Right cardiac atrium (tissue), 5 donors: ENCODE measurements at regions not wholly inside any gene's neighbourhood (a gene's known extent, or its start where the extent isn't known, plus 50 kb on each side); places are given as distances from the start of the nearest gene placed in this dataset.
A peak's percentile ranks its signal among the peaks of the same experiment; 100 is the strongest.

ENCODE experiments used
- ATAC-seq, 2 donors: fragments of 200-7000 bp; cut with Tn5 transposase; one replicate each; pipeline versions ENCODE4 v1.8.0 to v1.9.1; 2020; ENCODE audit warnings: moderate library complexity in 2 of 2, mild to moderate bottlenecking in 1 of 2
- DNase-seq, 3 donors: peaks; one replicate each; pipeline ENCODE4 v3.0.0-alpha.2; 2020
- H3K27ac ChIP-seq: one replicate; pipeline ENCODE4 v1.5.1; 2013; ENCODE audit warnings: mild to moderate bottlenecking, low read length, control low read depth, moderate library complexity
- H3K27me3 ChIP-seq: one replicate; pipeline ENCODE4 v1.6.1; 2013; ENCODE audit not compliant: control insufficient read depth, insufficient read depth
- H3K4me1 ChIP-seq: one replicate; pipeline ENCODE4 v1.6.1; 2013; ENCODE audit warnings: low read length; ENCODE audit not compliant: control insufficient read depth, insufficient read depth
- H3K4me3 ChIP-seq: one replicate; pipeline ENCODE4 v1.5.1; 2013; ENCODE audit warnings: low read length, control low read depth
- H3K9me3 ChIP-seq: one replicate; pipeline ENCODE4 v1.6.1; 2013; ENCODE audit warnings: low read length; ENCODE audit not compliant: control insufficient read depth
- WGBS: extraction: QIAGEN DNeasy Blood & Tissue Kit; methylation state at CpG from one replicate; pipeline ENCODE4 v1.1.7; 2013; 5-methylcytosine and 5-hydroxymethylcytosine counted together
- intact Hi-C, 4 donors: fragments of 100-400 bp; cut with DNase I; formaldehyde crosslinking; loops; one replicate each; pipeline versions ENCODE4 v1.11.0 to v1.14.0; 2022 to 2023
- donor health status: healthy with polysubstance abuse.
- donor health status: DM: no; HTN: yes; CAD: no.
- donor health status: DM: no; HTN: no; CAD: no.
- donor health status: DM: no; HTN: yes; CAD: no; lungs with severe emphysema.
- donor health status: DM: yes; HTN: yes; CAD: no.

- DNase-seq, result no peak
- no peaks in the 10 kb centered on the region for H3K4me1 ChIP-seq
- WGBS, result 29% methylated on average over 3 of the region's 3 CpGs
- H3K4me3 ChIP-seq, result no peak overlapping the region
- intact Hi-C loops, result no loop called here
- no peak overlapping the region for H3K27ac ChIP-seq
- H3K27me3 ChIP-seq, result no peaks in the 10 kb centered on the region
- ATAC-seq, result no peak
- no peaks in the 10 kb centered on the region for H3K9me3 ChIP-seq
These were observed 948.4 kb downstream of the UQCRFS1 start for GRCh38 chr19:28264556-28264955.

- Histone ChIP-seq H3K27me3 (no peaks in the 10 kb centered on the region), H3K4me1 (no peaks in the 10 kb centered on the region), H3K27ac (no peak overlapping the region), H3K9me3 (no peaks in the 10 kb centered on the region), H3K4me3 (no peak overlapping the region)
- DNase-seq (no peak), ATAC-seq (no peak)
- WGBS, result 50% methylated on average over 3 of the region's 3 CpGs
- intact Hi-C loops, result no loop called here
These were observed 954.1 kb downstream of the UQCRFS1 start for GRCh38 chr19:28258829-28259228.

GRCh38 chr19:28257396-28257795, 955.6 kb downstream of the UQCRFS1 start:
- H3K27me3 ChIP-seq, result no peaks in the 10 kb centered on the region
- ATAC-seq, result no peak
- no peak for DNase-seq
- intact Hi-C loops, result no loop called here
- no peaks in the 10 kb centered on the region for H3K4me1 ChIP-seq
- 25% methylated on average over 1 of the region's 1 CpG for WGBS
- no peak overlapping the region for H3K4me3 ChIP-seq
- no peak overlapping the region for H3K27ac ChIP-seq
- no peaks in the 10 kb centered on the region for H3K9me3 ChIP-seq

- Histone ChIP-seq H3K27me3 (no peaks in the 10 kb centered on the region), H3K27ac (no peak overlapping the region), H3K4me3 (no peak overlapping the region), H3K4me1 (no peaks in the 10 kb centered on the region), H3K9me3 (no peaks in the 10 kb centered on the region)
- DNase-seq (no peak), ATAC-seq (no peak)
- intact Hi-C loops, result no loop called here
- 80% methylated on average over 2 of the region's 2 CpGs for WGBS
These were observed 965.7 kb downstream of the UQCRFS1 start for GRCh38 chr19:28247243-28247642.

- Histone ChIP-seq H3K9me3 (no peaks in the 10 kb centered on the region), H3K27ac (no peak overlapping the region), H3K4me3 (no peak overlapping the region), H3K4me1 (no peaks in the 10 kb centered on the region), H3K27me3 (no peaks in the 10 kb centered on the region)
- intact Hi-C loops, result no loop called here
- ATAC-seq (no peak), DNase-seq (no peak)
- WGBS, result 69% methylated on average over 3 of the region's 3 CpGs
These were observed 967.0 kb downstream of the UQCRFS1 start for GRCh38 chr19:28245937-28246336.

- intact Hi-C loops, result no loop called here
- no peaks in the 10 kb centered on the region for H3K4me1 ChIP-seq
- DNase-seq (no peak), ATAC-seq (no peak)
- no peaks in the 10 kb centered on the region for H3K9me3 ChIP-seq
- no peak overlapping the region for H3K4me3 ChIP-seq
- H3K27me3 ChIP-seq, result no peaks in the 10 kb centered on the region
- 82% methylated on average over 6 of the region's 6 CpGs for WGBS
- no peak overlapping the region for H3K27ac ChIP-seq
These were observed 968.0 kb downstream of the UQCRFS1 start for GRCh38 chr19:28244966-28245365.

- no peaks in the 10 kb centered on the region for H3K27me3 ChIP-seq
- no peak overlapping the region for H3K4me3 ChIP-seq
- no peaks in the 10 kb centered on the region for H3K4me1 ChIP-seq
- H3K9me3 ChIP-seq, result no peaks in the 10 kb centered on the region
- intact Hi-C loops, result no loop called here
- ATAC-seq (no peak), DNase-seq (no peak)
- 46% methylated on average over 7 of the region's 7 CpGs for WGBS
- no peak overlapping the region for H3K27ac ChIP-seq
These were observed 970.5 kb downstream of the UQCRFS1 start for GRCh38 chr19:28242317-28242927.

GRCh38 chr19:28239270-28239669, 973.7 kb downstream of the UQCRFS1 start:
- H3K27ac ChIP-seq, result no peak overlapping the region
- ATAC-seq (no peak), DNase-seq (no peak)
- H3K9me3 ChIP-seq, result no peaks in the 10 kb centered on the region
- no peaks in the 10 kb centered on the region for H3K27me3 ChIP-seq
- H3K4me3 ChIP-seq, result no peak overlapping the region
- H3K4me1 ChIP-seq, result no peaks in the 10 kb centered on the region
- intact Hi-C loops, result no loop called here
- WGBS, result 46% methylated on average over 5 of the region's 5 CpGs

GRCh38 chr19:28238270-28238820, 974.6 kb downstream of the UQCRFS1 start:
- no peak overlapping the region for H3K4me3 ChIP-seq
- ATAC-seq (no peak), DNase-seq (no peak)
- H3K27me3 ChIP-seq, result no peaks in the 10 kb centered on the region
- intact Hi-C loops, result no loop called here
- no peak overlapping the region for H3K27ac ChIP-seq
- no peaks in the 10 kb centered on the region for H3K9me3 ChIP-seq
- no peaks in the 10 kb centered on the region for H3K4me1 ChIP-seq

- intact Hi-C loops, result no loop called here
- ATAC-seq, result no peak
- WGBS, result 38% methylated on average over 4 of the region's 4 CpGs
- Histone ChIP-seq H3K4me3 (no peak overlapping the region), H3K9me3 (no peaks in the 10 kb centered on the region), H3K4me1 (no peaks in the 10 kb centered on the region), H3K27ac (no peak overlapping the region), H3K27me3 (no peaks in the 10 kb centered on the region)
- no peak for DNase-seq
These were observed 977.3 kb downstream of the UQCRFS1 start for GRCh38 chr19:28235606-28236125.

- intact Hi-C loops, result no loop called here
- 32% methylated on average over 6 of the region's 6 CpGs for WGBS
- no peaks in the 10 kb centered on the region for H3K9me3 ChIP-seq
- DNase-seq (peak in 2 of 3 donors; percentile 20 to 60), ATAC-seq (peak in 1 of 2 donors; percentile 21)
- no peaks in the 10 kb centered on the region for H3K4me1 ChIP-seq
- H3K4me3 ChIP-seq, result no peak overlapping the region
- no peaks in the 10 kb centered on the region for H3K27me3 ChIP-seq
- no peak overlapping the region for H3K27ac ChIP-seq
These were observed 978.3 kb downstream of the UQCRFS1 start for GRCh38 chr19:28234637-28235036.

- no peaks in the 10 kb centered on the region for H3K27me3 ChIP-seq
- no peak overlapping the region for H3K27ac ChIP-seq
- intact Hi-C loops, result no loop called here
- ATAC-seq (no peak), DNase-seq (no peak)
- no peaks in the 10 kb centered on the region for H3K4me1 ChIP-seq
- H3K9me3 ChIP-seq, result no peaks in the 10 kb centered on the region
- H3K4me3 ChIP-seq, result no peak overlapping the region
- 76% methylated on average over 2 of the region's 2 CpGs for WGBS
These were observed 984.1 kb downstream of the UQCRFS1 start for GRCh38 chr19:28228854-28229253.
